ENCODE measurements at regions not wholly inside any gene's neighbourhood (a gene's known extent, or its start where the extent isn't known, plus 50 kb on each side); places are given as distances from the start of the nearest gene placed in this dataset.

DNA sequence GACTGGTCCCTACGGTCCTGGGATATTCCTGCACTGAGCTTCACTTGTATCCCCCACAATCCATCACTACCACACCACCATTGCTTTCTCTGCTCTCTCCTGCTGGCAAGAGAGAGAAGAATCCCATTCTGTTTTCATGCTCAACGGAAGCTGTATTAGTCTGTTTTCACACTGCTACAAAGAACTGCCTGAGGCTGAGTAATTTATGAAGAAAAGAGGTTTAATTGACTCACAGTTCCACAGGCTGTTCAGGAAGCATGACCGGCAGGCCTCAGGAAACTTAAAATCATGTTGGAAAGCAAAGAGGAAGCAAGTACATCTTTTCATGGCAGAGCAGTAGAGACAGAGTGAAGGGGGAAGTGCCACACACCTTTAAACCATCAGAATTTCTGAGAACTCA is 260.4 kb upstream of the LYZL1 start:
- no peak for DNase-seq (ENCODE audit: low spot score)

DNA sequence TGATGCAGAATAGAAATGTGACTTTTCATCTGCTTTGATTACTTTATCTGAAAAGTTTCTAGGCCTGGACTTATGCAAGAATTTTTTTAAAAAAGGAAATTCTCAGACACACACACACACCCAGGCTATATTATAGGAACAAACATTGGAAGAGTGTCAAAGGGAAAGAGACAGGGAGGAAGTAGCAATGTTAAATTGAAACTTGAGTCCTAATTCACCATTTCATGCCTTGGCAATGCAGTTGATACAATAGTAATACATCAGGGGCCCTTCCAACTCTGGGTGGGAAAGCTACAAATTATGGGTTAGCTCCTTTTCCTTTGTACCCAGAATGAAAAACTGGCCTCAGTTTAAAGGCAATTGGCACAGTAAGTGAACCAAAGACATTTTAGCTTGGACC is 258.0 kb upstream of the LYZL1 start:
- DNase-seq (ENCODE audit: low spot score): no peak

DNA sequence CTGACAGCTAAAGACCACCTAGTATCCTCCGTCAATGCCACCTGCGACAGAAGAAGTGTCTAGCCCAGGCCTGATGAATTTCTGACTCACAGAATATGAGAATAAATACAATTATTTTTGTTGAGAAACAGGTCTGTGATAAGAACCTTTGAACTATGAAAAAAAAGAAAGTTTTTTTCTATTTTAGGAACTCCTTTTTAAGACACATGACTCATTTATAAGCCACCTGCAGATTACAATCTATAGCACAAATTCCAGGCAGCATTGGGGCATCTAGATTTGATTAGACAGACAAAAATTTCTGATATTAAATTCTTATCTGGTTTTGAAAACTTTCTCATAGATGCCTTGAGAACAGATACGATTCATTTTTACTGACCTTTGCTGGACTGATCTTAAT is 256.7 kb upstream of the LYZL1 start:
- DNase-seq (ENCODE audit: low spot score): no peak

DNA sequence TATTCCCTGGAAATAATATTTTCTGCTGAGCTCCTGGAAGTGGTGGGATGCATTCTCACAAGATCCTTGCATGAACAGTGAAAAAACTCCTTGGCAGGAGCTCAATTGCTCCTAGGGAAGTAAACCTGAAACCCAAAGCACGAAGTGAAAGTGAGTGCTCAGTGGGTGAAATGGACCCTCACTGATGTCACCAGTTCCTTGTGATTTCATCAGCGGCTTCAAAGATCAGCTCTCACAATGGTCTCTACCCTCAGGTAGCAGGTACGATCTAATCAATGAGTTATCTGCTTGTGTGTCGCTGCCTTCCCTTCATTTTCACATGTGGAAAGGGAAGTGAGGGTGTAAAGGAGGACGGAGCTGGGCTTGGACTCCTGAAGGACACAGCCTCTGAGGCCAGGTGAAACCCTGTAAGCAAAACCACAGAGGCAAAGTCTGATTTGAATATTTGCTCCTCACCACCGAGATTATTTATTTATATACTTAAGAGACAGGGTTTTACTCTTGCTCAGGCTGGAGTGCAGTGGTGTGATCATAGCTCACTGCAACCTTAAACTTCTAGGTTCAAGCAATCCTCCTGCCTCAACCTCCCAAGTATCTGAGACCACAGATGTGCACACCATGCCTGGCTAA is 255.4 kb upstream of the LYZL1 start:
- no peak for DNase-seq (ENCODE audit: low spot score)

DNA sequence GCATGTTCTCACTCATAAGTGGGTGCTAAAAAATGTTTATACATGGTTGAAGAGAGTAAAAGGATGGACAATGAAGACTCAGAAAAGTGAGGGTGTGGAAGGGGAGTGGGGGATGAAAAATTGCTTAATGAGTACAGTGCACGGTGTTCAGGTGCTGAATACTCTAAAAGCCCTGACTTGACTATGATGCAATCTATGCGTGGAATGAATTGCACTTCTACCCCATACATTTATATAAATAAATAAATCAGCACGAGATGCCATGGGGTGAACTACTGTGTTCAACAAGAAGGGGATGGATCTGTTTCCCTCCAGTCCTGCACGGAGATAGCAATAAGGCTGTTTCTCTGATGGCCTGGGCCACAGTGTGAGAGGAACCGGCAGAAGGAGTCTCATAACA is 254.3 kb upstream of the LYZL1 start:
- no peak for DNase-seq (ENCODE audit: low spot score)

DNA sequence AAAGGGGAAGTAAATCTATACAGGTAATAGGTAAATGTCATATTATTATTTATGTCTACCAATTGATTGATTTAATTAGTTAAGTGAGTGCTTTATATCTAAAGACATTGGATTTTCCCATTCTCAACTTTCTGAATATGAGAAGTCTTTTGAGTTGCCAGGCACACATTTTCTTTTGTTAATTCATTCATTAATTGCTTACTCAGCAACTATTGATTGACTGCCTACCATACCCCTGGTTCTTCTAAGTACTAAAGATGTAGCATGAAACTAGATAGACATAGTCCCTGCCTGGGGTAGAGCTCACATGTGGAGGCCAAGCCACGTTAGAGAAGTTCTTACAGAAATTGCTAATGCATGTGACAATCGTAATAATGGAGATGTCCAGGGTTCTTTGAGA is 253.1 kb upstream of the LYZL1 start:
- no peak for DNase-seq (ENCODE audit: low spot score)

DNA sequence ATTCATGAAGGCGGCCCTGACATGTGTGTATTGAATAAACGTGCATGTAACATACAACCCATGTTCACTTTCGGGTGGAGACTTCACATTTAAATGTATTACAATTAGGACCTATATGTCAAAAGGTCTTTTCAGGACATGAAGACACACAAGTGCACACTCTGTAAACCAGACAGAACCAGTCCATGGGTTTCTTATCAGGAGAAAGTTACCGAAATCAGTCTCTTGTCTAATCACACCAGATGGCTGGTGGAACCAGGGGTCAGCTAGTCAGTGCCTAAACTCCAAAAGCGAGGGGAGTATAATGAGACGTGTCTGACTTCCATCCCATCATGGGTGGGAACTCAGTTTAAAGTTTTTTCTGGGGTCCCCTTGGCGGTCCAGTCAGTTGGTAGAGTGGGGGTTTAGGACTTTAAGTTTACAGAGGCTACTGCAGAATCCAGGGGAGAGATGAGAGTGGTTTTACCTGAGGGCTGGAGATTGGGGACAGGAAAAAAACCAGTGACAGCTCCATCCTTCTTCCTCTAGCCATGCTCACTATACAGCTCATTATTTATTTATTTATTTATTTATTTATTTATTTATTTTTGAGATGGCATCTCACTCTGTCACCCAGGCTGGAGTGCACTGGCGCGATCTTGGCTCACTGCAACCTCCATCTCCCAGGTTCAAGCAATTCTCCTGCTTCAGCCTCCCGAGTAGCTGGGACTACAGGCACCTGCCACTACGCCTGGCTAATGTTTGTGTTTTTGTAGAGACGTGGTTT is 251.3 kb upstream of the LYZL1 start:
- no peak for DNase-seq (ENCODE audit: low spot score)

DNA sequence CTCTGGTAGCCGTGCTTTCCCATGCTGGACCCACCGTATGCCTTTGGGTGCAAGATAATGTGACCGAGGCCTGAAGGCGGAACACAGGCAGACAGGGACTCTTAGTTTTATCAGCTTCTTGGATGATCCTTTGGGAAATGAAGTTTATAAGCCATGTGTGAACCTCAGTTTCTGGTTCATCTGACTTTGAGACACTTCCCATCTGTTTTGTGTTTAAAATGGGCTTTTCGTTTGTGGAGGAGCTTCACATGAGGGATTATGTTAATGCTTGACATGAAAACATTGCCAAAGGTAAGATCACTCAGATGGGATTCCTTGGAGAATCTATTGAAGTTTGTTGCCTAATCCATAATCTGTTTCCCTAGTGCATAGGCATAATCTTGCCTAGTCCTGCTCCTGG is 249.8 kb upstream of the LYZL1 start:
- no peak for DNase-seq (ENCODE audit: low spot score)

DNA sequence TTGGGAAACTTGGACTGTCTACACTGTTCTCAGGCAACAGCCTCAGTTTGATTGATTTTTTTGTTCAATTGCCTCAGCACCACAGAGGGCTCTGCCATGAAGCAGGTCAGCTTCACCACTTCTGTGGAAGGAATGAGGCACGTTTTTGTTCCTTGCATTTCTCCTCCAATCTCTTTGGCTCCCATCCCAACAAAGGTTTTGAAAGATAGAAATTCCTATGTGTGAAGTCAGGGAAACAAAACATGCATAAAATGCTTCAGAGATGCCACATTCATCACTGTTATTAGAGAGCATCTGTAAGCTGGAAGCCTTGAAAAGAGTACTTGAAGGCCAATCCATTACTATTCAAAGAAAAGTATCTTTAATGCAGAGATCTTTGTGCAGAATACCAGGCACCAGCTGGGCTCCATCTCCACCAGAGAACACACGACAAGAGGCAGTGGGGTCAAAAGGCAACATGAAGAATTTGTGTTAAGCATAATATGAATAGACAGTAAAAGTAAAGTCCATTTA is 249.1 kb upstream of the LYZL1 start:
- peak; percentile 53 for DNase-seq (ENCODE audit: low spot score)

DNA sequence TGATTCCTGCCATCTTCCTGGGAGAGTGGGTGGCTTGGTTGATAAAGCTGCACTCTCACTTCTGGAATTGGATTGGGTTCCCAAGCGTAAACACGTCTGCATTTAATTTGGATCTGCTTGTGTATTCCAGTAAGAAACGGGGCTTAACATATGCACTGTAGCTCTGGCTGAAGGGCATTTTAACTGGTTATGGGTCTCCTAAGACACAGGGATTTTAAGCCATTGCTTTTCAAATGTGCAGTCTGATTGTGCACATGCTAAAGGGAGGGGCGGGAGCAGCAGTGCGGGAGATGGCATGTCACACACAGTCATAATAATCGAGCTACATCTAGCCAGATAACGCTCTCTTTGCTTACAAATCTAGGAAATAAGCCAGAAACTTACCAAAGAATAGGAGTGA is 247.3 kb upstream of the LYZL1 start:
- no peak for DNase-seq (ENCODE audit: low spot score)

DNA sequence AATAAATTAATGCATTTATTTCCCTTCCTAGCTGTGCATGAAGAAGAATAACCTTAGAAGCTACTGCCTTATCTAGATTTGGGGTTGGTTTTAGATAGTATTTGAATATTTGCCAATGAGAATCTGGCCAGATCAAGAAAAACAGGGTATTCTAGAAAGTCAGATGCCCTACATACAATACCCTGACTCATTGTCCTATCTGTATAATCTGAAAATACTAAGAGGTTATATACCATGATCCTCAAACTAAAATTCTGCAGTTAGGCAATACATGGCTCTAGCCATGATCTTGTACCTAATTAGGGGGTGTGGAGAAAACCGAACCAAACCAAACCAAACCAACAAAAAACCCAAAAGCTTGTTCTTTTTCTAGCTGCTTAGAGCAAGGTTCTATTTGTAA is 240.4 kb upstream of the LYZL1 start:
- DNase-seq (ENCODE audit: low spot score): no peak

DNA sequence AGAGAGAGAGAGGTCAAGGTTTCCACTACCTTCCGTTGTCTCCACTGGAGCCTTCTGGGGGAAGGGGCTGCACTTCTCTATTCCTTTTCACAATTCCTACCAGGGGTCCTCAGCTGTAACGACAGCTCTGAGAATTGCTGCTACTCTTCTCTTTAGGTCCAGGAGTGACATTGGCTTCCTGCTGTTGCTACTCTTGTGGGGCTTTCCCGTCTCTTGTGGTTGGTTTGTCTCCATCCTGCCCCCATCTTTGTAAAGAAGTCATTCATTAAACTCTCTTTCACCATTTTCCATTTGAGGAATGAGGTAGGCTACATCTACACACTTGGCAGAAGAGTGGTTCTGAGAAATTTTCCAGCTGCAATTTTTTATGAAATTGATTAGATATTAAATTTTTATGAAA is 238.8 kb upstream of the LYZL1 start:
- no peak for DNase-seq (ENCODE audit: low spot score)

DNA sequence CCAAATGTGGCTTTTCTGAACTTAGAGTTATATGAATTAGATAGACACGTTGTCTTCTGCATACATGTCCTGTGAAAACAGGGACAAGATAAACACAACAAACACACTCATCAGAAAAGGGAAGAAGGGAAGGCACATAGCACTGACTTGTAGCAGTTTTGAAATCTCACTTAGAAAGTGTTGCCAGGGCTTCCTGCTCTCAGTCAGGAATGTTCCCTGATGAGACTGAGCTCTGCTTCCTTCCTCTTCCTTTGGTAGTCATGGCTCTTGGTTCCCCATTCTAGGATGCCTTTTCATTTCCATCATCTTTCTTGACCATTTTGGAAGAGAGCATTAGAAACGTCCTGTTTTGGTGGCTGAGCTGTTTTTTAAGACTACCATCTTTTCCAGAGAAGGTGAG is 233.8 kb upstream of the LYZL1 start:
- no peak for DNase-seq (ENCODE audit: low spot score)

DNA sequence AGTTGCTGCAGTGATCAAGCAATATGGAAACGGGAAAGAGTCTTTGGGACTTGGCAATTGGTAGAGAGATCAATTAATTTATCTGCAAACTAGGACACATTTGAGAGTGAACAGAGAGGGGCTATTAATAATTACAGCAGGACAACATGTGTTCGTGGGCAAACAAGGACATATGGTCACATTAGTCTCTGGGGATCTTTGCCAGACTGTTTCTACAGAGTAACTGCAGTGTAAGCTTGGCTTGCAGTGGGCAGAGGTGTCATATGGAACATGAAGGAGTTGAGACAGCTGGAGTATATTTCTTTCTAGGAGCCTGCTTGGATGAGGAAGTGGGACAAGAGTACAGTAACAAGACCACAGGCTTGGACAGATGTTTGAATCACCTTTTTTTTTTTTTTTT is 232.1 kb upstream of the LYZL1 start:
- no peak for DNase-seq (ENCODE audit: low spot score)

DNA sequence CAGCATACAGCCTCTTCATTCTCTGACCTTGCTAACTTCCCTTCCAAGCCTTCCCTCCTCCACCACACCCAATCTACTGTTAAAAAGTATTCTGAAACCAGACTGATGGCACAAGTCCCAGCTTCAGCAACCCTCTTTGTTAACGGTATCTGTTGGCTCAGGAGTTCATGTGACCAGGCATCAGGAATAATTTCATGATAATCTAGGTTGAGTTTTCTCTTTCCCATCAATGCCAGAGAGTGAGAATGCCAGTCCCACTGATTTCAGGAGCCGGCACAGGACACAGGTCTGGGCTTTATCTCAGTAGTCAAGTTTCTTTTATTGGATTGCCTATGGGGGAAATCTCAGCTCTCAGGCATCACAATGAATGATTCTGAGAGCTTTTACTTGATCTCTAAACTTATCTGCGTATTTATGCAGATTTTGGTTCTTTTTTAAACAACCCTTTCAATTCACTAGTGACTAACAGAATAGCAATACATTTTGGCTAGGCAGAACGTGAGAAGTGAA is 231.0 kb upstream of the LYZL1 start:
- no peak for DNase-seq (ENCODE audit: low spot score)

DNA sequence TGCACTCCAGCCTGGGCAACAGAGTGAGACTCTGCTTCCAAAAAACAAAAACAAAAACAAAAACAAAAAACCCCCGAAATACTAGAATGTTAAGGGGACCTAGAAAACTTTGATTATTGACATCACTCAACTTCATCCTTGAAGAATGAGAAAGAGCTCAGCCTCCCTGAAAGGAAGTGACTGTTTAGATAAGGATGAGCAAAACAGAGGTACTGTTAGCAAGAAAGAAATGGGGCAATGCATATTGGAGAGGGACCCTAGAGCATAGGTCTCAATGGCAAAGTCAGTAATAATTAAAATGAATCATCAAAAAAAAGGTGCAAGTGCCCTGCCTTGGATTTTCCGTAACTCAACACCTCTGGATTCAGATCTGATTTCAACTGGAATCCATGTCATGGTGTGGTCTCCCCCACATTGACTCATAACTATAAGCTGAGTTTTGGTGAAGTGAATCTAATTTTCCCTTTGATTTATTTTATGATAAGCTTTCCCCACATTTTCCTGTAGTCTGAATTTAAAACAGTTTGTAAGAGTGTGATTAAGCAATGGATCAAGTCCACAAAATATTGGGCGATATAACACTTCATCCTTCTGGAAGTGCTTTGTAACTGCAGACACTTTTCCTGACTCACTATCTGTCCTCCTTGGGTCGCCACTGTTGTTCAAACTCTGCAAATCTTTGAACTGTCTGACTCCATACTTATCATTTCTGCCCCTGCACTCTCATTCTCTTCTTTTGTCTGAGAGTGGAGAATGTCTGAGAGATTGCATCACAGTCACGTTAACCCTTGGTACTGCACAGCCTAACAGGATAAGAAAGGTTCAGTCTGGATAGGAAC is 224.8 kb upstream of the LYZL1 start:
- no peak for DNase-seq (ENCODE audit: low spot score)

DNA sequence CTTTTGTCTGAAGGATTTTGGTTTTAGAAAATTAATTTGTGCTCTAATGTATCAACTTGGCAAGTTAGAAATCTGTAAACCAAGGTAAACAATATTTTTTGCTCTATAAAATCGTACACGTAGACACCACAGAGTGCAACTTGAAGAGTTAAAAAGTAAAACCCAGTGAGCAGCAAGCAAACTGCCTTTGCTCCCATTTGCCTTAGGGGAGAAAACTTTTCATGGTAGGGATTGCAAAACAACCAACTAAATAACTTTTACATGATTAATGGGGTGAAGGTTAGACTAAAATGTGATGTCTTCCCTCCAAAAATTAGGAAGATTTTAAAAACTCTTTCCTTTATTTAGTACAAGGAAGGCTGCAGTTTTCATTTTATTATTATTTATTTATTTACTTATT is 224.2 kb upstream of the LYZL1 start:
- DNase-seq (ENCODE audit: low spot score): no peak

DNA sequence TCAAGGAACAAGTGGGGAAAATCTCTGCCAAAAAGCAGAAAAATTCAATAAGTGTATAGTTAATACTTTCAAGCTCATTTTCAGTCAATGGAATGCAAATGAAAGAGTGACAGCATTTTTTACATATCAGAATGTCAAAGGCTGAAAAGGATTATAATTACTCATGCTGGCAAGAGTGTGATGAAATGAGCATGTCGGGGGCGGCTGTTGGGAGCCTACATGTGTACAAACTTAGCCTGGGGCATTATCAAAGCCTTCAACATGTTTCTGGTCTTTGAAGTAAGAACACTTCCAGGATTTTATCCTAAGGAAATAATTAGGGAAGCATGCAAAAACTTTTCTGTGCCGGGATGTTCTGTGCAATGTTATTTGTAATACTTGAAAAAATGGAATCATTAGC is 221.7 kb upstream of the LYZL1 start:
- no peak for DNase-seq (ENCODE audit: low spot score)

DNA sequence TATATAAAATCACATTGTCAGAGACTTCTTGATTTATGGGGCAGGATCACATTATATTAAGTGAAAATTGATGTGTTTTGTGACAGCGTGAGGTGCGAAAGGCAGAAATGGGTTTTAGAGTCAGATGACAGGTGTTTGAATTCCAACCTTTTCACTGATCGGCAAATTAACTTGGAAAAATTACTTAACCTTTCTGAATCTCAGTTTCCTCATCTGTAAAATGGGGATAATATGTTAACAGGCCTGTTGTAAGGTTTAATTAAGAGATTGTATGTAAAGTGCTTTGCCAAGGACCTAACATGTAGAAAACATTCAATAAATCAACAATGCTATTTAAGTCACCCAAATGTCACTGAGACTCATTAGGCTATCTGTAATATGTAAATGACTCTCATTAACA is 221.2 kb upstream of the LYZL1 start:
- no peak for DNase-seq (ENCODE audit: low spot score)

DNA sequence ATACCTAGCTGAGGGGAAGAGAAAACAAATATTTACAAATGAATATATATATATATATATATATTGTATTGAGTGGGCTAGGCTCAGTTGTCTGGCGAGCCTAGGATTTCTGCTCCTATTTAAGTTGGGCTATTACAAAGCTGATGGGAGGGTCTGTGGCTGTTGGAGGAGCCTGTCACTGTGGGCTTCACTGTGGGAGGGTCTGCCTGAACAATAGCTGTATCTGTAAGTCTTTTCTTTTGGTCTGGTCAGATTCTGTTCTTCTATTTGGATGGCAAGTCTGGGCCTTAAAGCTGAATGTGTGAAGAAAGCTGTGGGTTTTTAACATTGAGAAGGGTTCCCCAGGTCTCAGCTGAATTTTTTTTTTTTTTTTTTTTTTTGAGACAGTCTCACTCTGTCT is 220.6 kb upstream of the LYZL1 start:
- no peak for DNase-seq (ENCODE audit: low spot score)

DNA sequence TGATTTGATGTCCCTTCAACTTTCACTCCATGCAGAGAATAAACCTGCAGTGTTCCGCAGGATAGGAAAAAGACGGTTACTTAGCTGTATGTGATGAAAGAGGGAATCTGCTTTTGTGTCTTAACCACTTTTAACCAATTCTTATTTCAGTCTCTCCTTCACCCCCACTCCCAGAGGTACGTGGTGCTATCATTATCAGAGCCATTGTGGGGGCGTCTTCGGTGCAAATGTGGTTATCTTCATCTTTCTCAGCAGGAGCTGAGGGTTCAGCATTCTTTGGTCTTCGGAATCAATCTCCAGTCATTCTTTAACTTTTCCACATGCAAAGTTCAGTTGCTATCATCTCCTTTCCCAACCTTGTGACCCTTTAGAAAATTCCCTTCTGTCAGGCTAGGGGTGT is 219.9 kb upstream of the LYZL1 start:
- DNase-seq (ENCODE audit: low spot score): no peak

DNA sequence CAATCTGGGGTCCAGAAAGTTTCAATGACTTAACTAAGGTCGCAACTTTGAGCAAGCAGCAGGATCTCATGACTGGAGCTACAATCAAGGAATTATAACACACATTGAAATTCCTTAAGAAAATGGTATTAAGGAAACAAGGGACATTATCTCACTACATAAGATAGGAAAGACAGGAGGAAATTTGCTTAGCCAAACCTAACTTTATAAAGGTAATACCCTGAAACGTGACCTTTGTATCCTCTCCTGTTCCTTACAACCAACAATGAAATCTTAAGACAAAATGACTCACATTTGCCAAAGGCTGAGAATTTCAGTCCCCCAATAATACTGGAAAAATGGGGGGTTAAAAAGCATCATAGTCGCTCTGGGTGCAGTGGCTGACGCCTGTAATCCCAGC is 218.9 kb upstream of the LYZL1 start:
- DNase-seq (ENCODE audit: low spot score): no peak

DNA sequence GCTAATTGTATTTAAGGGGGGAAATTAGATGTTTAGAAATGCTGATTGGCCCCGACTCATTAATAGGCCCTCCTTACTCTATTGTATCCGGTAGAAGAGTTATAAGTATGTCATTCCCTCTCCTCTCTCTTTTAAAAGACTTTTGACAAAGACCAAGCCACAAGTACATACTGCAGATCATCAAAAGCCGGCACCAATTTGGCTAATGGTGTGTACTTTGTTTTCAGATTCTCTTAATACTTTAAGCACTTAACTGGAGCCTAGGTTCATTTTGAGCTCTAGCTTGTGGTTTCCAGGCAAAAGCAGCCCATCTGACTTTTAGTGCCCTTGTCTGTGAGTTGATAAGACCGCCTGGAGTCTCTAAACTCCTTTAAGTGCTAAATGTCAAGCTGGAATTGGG is 210.0 kb upstream of the LYZL1 start:
- no peak for DNase-seq (ENCODE audit: low spot score)
